ENCODE measurements at regions not wholly inside any gene's neighbourhood (a gene's known extent, or its start where the extent isn't known, plus 50 kb on each side); places are given as distances from the start of the nearest gene placed in this dataset.

- DNase-seq: no peak
Measured at GRCh38 chr10:52875336-52875735, 102.8 kb upstream of the MBL2 start.

- DNase-seq: no peak
Measured at GRCh38 chr10:52874581-52874980, 102.0 kb upstream of the MBL2 start.

- no peak for DNase-seq
Measured at GRCh38 chr10:52871191-52871843, 98.7 kb upstream of the MBL2 start.

- no peak for DNase-seq
Measured at GRCh38 chr10:52870562-52870961, 98.0 kb upstream of the MBL2 start.

GRCh38 chr10:52869864-52870263, 97.3 kb upstream of the MBL2 start:
- DNase-seq: no peak

GRCh38 chr10:52865213-52865612, 92.6 kb upstream of the MBL2 start:
- DNase-seq: no peak

GRCh38 chr10:52864201-52865106, 91.9 kb upstream of the MBL2 start:
- DNase-seq: peak; percentile 97

GRCh38 chr10:52858722-52859121, 86.1 kb upstream of the MBL2 start:
- no peak for DNase-seq

- DNase-seq: no peak
Measured at GRCh38 chr10:52855546-52856325, 83.2 kb upstream of the MBL2 start.

GRCh38 chr10:52853704-52854103, 81.1 kb upstream of the MBL2 start:
- DNase-seq: no peak

GRCh38 chr10:52836816-52837215, 64.2 kb upstream of the MBL2 start:
- DNase-seq: no peak
